NB4 (cell line): ENCODE measurements at regions not wholly inside any gene's neighbourhood (a gene's known extent, or its start where the extent isn't known, plus 50 kb on each side); places are given as distances from the start of the nearest gene placed in this dataset.

ENCODE experiments used
- CTCF ChIP-seq: IDR thresholded peaks from one replicate; pipeline ENCODE4 v1.5.1; 2012; ENCODE audit warnings: low read depth, low read length
- MAX ChIP-seq: IDR thresholded peaks from 2 replicates; pipeline ENCODE4 v1.6.1; 2011; ENCODE audit warnings: low read depth, low read length
- POLR2A ChIP-seq: IDR thresholded peaks from 2 replicates; pipeline ENCODE4 v1.6.1; 2011; ENCODE audit warnings: mild to moderate bottlenecking; ENCODE audit not compliant: insufficient read length; ENCODE audit errors: extremely low read depth

- no peak for TF ChIP-seq CTCF
- TF ChIP-seq POLR2A, result no peak
- TF ChIP-seq MAX, result no peak
Measured at GRCh38 chr4:64533637-64534036, 124.4 kb upstream of the TECRL start.
